HG03565 (cell line): ENCODE measurements at regions not wholly inside any gene's neighbourhood (a gene's known extent, or its start where the extent isn't known, plus 50 kb on each side); places are given as distances from the start of the nearest gene placed in this dataset.
"Not testable (repeated sequence)": the region's sequence is repeated elsewhere in the genome, so short reads cannot be mapped to it uniquely, and the experiment has no call there.

Source experiments
- ATAC-seq: cut with Tn5 transposase; IDR thresholded peaks from one replicate; pipeline ENCODE4 v1.9.1; 2021; ENCODE audit warnings: mild to moderate bottlenecking, moderate library complexity; ENCODE audit not compliant: unreplicated experiment

DNA sequence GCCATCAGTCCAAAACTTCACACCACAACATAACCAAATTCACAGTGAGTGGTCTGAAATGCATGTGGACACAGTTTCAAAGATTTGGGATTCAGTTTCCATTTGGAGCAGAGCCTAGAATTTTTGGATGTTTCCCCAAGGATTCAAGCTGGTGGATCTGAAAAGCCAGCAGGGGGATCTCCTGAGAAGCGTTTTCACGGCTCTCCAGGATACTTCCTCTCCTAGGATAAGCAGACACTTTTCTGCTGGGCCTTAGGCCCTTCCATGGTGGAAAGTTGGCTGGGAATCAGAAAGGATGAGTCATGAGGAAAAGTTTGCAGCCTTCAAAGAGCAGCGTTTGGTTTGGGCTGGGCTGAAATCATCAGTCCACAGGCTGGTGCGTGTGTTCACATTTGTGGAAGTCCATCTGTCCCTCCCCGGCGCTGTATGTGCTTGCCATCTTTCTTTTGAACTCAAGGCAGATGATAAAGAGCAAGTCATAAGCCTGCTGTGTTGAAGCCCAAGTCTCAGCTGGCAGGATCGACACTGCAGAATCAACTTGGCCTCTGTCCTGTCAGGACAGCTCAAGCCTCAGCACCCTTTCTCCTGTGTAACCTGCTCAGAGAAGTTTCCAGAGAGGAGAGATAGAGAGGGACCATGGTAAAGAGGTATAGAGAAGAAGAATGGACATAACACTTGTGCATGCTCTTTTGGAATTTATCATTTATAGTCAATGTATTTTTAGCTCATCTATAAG lies 152.6 kb upstream of the MSX2 start:
- no peak for ATAC-seq

DNA sequence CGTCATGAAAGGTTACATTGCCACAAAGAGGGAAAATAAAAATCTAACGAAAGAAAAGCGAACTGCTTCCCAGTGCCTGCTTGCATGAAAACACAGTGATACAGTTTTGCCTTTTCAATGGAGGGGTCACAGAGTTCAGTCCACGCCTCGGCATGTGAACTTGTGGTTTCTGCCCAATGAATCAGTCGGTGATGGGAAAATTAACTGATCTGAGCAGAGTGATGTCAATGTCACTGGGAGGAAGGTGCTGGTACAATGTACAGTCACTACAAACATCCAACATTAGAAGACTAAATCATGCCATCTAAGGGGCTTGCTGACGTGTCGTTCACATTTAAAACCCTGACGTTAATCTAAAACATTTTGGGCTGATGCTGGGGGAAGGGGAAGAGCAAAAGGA lies 151.8 kb upstream of the MSX2 start:
- ATAC-seq: no peak

DNA sequence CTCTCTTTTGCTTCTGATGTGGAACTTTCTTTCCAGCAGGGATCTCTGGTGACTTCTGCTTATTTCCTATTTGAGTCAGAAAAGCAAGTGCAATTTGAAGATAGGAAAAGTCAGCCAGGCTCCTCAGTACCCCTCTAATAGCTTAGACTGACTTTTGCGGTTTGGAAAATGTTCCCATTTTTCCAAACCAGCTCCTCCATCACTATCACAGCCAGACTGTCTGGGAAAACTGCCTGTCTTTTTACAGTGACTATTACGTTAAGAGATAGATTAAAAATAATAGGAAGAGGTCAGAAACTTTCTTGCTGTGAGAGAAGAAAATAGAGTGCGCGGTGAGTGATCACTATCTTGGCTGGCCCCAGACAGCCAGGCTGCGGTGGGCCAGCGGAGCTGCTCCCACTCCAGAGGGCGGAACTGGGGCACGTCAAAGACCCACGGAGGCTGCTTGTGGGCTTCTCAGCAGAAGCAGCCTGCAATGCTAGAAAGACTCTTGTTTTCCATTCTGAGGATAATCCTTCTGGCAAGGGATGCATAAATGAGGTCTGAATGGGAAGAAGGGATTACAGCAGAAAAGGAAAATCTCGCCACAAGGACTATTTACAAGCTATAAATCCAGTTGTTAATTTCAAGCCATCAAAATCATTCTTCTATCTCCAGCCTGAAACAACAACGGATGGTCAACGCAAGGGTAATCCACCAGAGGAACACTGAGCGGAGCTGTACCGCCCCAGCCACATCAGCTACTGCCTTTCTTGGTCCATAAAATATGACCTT lies 151.0 kb upstream of the MSX2 start:
- no peak for ATAC-seq

DNA sequence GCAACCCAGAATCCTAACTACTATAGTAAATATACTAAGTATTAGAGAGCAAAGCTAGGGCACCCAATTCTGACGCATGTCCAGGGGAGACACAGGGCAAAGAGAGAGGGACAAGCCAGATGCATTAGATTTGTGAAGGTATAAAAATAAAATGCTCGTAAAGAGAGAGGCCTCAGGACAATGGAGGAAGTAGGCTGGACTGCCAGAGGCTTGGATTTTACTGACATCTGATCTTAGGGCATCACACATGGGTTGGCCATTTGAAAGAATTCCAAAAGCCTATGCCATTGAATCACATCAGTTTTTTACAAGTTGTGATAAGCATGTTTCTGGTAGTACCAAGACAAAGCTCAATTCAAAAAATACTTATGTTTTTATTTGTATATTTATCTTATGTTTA lies 149.3 kb upstream of the MSX2 start:
- no peak for ATAC-seq

DNA sequence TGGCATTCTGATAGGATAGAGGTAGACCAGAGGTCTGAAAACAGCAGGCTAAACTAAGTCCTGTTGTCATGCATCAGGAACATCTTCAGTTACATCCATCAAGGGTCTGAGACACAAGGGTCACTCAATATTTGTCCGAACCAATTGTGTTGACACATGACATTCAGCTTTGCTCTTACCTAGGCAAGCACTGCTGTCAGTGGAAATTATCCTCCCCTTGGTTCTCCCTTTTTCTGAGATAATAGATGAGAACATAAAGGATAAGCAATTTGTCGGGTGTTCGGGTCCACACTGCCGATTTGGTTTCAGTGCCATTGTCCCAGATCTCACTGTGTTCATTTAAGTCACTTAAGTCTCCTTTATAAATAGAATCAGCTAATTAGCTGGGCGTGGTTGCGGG lies 148.3 kb upstream of the MSX2 start:
- no peak for ATAC-seq

DNA sequence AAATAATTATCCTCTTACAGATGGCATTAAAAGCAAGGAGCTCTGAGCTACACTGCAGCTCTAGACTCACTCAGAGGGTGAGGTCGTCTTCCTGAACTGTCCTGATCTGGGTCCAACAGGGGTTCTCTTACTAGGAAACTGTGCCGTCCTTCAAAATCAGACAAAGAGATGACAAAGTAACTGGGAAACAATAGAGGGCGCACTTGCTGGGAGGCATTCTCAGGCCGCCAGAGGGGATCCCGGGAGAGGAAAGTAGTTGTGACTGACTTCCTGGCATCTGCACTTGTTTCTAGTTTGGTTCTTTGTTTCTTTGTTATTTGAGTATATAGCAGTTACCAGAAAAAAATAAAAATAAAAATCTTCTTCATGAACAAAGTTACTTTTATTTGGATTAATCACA lies 142.9 kb upstream of the MSX2 start:
- no peak for ATAC-seq

DNA sequence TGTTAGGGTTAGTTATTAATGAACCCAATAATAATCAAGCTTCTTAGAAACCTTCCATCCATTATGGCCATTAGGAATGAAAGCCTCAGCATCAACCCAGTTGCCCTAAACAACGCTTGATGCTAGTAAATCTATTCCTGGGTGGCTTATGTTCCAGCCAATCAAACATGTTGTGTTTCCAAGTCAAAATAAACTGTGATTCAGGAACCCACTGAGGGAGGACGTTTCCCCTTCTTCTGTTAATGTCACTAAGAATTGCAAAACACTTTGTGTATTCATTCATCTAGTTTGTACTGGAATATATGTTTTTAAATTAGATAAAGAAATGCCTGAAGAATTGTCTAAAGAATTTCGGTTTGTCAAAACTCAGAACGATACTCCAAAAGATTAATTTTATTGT lies 142.5 kb upstream of the MSX2 start:
- no peak for ATAC-seq

DNA sequence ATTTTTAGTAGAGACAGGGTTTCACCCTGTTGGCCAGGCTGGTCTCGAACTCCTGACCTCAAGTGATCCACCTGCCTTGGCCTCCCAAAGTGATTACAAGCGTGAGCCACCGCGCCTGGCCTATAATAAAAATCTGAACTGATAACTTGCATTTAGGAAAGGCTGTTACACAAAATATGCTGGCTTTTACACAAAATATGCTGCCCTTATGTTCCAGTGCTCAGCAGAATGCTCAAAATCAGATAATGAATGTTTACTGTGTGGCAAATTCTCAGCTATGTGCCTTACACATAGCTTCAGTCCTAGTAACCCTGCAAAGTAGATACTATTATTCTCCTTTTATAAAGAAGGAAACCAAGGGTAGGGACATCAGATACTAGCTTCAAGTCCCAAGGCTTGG lies 141.3 kb upstream of the MSX2 start:
- ATAC-seq: no peak

DNA sequence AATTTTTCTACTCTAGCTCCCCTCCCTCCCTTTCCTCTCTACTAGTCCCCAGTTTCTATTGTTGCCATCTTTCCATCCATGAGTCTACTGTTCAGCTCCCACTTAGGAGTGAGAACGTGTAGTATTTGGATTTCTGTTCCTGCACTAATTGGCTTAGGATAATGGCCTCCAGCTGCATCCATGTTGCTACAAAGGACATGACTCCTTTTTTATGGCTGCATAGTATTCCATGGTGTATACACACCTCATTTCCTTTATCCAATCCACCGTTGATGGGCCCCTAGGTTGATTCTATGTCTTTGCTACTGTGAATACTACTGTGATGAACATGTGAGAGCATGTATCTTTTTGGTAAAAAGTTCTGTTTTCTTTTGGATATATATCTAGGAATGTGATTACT lies 138.9 kb upstream of the MSX2 start:
- ATAC-seq: no peak

DNA sequence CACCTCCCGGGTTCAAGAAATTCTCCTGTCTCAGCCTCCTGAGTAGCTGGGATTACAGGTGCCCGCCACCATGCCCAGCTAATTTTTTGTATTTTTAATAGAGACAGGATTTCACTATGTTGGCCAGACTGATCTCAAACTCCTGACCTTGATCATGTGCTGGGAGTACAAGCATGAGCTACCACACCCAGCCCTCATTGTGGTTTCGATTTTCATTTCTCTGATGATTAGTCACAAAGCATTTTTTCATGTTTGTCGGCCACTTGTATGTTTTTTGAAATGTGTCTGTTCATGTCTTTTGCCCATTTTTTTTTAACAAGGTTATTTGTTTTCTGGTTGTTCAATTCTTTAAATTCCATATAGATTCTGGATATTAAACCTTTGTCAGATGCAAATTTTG lies 138.2 kb upstream of the MSX2 start:
- not testable (repeated sequence) for ATAC-seq

DNA sequence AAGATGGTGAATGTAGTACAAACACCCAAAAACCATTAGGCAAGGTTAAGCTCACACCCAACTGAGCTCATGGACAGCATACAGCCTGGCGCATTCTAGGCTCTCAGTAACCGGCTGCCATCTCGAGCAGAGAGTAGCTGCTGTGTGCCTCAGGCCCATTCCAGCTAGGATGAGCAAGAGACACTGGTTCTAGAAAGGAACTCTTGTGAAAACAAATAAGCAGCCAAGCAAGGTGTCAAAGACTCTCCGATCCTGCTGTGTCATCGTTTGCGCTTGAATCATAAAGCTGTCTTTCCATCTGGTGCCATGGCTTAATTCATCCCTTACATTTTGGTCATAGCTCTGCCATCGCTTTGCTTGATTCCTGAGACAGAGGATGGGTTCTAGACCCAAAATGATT lies 135.4 kb upstream of the MSX2 start:
- no peak for ATAC-seq

DNA sequence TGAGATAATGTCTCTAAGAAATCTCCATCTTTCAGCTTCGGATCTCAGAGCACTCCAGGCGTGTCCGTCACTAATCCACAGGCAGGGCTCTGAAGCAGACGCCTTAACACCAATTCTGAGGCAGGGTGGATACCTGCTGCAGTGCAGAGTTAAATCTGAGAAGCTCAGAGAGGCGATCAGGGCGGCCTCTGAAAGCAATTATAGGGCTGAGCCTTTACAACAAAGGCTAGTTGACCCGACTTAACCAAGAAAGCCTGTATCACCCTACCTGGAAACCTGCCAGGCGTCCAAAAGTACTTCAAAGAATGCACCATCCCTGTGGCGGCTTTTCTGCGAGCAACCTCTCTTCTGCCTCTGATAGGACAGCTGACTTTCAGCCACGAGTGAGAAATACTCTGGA lies 134.8 kb upstream of the MSX2 start:
- ATAC-seq: no peak

DNA sequence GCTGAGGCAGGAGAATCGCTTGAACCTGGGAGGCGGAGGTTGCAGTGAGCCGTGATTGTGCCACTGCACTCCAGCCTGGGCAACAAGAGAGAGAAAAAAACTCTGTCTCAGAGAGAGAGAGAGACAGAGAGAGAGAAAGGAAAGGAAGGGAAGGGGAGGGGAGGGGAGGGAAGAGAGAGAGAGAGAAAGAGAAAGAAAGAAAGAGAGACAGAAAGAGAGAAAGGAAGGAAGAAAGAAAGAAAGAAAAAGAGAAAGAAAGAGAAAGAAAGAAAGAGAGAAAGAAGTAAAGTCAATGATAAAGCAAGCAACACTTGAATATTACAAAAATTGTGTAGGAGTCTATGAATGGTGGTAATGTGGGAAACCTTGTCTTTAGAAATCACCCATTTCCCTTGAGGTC lies 133.6 kb upstream of the MSX2 start:
- no peak for ATAC-seq

DNA sequence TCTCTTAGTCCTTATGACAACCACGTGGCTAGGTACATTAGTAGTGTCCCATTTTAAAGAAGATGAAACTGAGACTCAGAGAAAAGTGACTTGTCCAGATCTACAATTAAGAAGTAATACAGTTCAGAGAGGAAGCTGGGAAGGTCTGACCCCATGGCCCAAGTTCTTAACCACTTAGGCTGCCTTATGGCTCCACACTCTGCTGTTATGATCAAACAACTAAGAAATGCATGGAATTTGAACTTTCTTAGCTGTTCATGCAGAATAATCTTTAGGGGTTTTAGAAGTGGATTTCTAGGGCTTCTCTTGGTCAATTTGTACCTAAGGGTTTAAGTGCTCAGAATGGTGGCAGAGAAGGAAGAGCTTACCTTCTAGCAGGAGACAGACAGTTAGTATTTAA lies 128.0 kb upstream of the MSX2 start:
- ATAC-seq: no peak

DNA sequence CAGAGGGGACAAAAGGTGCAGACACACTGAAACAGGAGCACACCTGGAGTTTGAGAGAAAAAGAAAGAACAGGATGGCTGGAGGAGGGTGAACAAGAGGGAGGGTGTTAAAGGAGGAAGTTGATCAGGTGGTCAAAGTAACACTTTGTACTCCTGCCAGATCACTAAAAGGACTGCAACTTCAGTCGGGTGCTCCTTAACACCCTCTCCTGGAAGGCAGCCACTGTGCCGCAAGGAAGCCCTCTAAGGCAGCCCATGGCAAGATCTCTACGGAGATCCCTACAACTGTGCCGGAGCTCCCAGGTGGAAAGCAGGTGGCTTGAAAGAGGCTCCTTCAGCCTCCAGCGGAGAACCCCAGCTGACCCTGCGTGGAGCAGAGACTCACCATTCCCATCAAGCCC lies 124.4 kb upstream of the MSX2 start:
- ATAC-seq: no peak

DNA sequence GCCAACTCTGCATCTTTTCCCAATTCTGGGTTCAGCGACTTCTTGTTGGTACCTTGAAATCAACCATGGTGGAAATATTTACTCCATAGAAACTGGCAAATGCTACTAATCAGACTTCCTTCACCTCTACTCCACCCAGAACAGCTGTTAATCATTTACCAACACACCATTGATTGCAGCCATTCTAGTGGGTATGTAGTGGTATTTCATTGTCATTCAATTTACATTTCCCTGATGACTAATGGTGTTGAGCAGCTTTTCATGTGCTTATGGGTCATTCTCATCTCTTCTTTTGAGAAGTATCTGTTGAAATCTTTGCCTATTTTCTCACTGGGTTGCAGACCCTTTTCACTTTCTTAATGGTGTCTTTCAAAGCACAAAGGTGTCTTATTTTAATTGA lies 122.4 kb upstream of the MSX2 start:
- no peak for ATAC-seq

DNA sequence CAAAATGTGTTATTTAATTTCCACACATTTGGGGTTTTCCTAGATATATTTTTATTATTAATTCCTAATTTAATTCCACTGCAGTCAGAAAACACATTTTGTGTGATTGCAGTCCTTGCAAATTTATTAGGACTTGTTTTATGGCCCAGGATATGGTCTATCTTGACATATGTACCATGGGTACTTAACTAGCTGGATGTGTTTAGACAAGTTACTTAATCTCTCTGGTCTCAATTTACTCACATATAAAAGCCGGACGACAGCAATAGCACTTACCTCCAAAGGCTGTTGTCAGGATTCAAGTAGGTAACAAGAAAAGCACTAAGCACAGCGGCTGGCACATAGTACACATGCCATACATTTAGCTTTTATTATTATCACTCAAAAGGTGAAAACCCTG lies 118.2 kb upstream of the MSX2 start:
- ATAC-seq: no peak

DNA sequence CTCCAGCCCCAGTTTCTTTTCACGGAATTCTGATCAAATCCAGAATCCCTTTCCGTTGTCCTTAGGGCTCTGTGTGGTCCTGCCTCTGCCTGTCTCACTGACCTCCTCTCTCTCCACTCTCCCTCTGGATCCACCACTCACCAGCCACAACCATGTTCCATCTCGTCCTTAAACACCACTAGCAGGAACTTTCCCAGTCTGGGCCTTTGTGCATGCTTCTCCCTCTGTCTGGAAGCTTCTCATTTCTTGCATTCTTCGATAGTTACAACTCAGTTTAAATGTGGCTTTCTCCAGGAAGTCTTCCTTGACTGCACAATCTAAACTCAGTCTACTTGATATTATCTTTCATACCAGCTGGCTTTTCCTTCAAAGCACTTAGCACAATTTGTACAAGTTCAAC lies 117.7 kb upstream of the MSX2 start:
- no peak for ATAC-seq

DNA sequence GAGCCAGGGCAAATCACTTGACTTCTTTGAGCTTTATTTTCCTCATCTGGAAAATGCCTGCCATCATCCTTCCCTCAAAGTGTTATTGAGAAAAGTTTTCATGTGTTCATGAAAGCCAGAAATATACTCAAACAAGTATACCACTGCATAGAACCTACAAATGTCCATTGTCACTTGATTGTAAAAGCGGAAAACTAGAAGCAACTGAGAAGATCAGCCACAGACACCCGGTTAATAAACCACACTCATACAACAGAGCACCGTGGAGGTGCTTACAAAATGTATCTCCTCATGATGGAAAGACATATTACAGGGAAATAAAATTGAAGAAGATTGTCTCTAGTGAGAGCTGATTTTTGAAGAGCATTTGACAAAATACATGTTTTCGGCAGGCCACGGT lies 117.2 kb upstream of the MSX2 start:
- no peak for ATAC-seq

DNA sequence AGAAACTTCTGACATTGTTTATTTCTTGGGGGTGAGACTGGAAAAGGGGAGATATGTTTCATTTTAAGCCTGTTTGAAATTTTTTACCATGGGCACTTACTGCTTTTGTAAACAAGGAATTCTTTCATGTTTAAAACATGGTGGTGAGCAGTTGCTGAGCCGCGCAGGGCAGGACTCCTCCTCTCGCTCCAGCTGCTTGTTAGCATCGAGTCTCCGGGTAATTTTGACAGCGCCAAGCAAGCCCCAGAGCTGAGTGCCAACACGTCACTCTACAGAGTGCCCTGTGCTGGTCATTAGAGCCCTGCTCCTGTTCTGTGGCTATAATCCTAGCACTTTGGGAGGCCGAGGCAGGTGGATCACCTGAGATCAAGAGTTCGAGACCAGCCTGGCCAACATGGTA lies 116.5 kb upstream of the MSX2 start:
- no peak for ATAC-seq

DNA sequence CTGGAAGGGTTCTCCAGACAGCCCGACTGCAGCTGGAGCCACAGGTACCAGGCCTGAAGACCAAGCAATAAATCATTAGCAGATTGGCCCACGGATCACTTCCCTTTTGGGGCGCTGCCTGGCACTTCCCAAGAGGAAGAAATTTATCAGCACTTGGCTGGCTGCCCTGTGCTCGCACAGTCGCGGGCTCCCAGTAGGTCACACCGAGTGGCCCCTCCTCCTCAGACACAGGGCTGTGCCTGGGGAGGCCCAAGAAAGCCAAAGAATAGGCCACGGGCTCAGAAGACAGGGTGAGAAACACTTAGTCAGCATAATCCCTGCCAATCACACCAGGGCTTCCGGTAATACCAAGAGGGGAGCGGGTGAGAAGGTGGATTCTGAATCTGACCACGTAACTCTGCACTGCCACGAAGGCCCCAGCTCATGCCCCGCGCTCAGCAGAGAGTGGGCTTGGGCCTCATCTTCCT lies 115.7 kb upstream of the MSX2 start:
- no peak for ATAC-seq

DNA sequence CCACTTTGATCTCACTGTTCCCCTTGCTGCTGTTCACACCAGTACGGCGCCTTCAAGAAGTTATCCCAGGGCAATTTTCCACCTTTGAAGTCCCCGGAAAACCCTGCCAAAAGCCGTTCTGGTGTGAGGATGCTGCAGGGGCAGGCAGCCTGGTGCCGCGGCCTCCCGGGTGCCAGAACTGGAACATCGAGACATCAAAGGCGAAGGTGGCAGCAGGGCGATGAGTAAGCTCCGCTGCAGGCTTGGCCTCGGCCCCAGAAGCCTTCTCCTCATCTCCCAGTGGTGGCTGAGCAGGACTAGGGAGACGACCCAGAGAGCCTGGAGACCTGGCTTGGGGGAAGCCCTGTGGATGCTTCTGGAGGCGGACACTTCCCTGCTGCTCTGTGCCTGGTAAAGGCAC lies 115.3 kb upstream of the MSX2 start:
- no peak for ATAC-seq

DNA sequence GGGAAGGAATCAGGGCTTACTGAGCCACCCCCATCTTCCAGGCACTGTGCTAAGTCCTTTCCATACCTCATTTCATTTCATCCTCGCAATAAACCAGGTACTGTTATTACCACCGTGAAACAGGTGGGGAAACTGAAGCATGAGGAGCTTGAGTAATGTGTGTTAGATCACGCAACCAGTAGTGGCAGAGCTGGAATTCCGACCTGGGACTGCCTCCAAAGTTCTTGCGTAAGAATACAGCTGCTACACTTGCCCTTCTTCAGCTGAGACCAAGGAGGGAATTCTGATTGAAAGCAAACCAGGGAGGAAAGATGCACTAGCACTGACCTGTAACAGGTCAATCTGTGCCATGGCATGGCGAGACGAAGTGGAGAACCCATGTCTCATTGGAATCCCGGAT lies 113.4 kb upstream of the MSX2 start:
- ATAC-seq: no peak
